ENCODE measurements at regions not wholly inside any gene's neighbourhood (a gene's known extent, or its start where the extent isn't known, plus 50 kb on each side); places are given as distances from the start of the nearest gene placed in this dataset.
"Not testable (repeated sequence)": the region's sequence is repeated elsewhere in the genome, so short reads cannot be mapped to it uniquely, and the experiment has no call there.

GRCh38 chr6:106855117-106855516, 119.4 kb downstream of the CD24 start:
- no peak for DNase-seq

DNA sequence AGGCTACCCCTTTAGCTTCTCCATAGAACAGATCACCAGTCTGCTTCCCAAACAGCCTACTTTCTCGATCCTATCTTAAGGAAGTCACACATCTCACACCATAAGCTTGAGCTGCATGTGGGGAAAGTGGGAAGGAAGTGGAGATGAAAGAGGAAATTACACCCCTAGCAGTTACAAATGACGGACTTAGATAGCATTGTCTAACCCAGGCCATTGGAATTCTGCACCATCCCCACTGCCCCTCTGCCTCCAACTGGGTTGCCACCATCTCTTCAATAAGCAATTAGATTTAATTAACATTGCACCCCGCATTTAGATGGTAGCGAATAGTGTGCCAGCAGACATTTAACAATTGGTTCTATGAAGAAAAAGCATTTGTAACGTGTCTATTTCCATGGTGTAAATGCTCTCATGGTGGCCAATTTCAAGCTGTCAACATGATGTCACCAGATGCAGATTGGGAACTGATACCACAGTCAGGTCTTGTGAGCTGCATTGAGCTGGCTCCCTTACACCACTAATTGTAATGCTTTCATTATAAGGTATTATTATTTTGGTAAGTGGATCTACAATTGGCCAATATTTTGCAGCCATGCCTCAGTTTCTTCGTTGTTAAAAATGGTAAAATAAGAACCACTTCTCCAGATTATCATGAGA, 124.7 kb downstream of the CD24 start:
- no peak for DNase-seq

DNA sequence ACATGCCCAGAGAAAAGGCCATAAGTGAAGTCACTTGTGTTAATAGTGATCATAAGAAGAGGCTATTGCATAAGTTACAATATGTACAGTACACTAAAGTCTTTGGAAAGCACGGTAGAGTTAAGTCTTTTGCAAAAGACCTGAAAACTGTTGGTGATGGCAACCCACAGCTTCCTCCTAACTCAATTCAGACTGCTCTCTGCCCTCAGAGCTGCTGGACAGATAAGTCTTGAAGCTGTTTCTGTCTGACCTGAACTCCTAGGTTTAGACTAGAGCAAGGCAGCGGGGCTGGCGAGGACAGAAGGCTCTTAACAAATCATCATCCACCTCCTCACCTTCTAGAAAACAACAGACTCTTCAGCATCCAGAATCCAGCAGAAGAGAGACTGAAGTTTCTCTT, 125.4 kb downstream of the CD24 start:
- DNase-seq = no peak

DNA sequence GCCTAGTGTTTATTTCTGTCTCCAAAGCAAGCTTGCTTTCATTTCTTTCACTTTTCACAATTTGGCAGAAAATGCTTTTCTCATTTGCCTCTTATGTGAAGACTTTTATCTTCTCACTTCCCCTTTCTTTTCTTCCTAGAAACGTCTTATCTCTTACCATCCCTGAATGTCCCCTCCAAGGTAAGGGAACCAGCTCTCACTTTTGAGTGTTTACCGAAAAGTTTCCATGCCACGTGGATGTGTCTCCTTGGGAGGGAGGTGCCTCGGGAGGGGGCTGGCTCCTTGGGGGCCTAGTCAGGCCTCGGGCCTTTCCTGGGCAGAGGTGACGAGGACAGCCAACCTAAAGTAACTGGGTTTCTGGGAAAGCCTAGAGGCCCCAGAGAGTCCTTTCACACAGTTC, 127.4 kb downstream of the CD24 start:
- DNase-seq = no peak

DNA sequence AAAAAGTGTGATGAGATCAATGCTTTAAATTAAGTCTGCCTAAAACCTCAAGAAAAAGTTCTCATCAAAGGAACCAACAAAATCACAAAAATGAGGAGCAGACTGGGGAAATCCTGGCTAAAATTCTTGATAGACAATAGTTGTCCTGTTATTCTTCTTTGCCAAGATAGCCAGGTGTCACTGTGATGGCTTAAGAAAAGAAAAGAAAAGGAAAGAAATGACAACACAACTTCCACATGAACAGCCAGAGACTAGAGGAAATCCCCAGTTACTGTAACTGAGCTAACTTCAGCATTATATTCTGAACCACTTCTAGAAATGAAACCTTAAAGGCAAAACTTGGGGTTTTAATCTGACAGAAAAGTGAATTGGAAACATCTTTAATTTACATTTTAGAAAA, 129.6 kb downstream of the CD24 start:
- no peak for DNase-seq

DNA sequence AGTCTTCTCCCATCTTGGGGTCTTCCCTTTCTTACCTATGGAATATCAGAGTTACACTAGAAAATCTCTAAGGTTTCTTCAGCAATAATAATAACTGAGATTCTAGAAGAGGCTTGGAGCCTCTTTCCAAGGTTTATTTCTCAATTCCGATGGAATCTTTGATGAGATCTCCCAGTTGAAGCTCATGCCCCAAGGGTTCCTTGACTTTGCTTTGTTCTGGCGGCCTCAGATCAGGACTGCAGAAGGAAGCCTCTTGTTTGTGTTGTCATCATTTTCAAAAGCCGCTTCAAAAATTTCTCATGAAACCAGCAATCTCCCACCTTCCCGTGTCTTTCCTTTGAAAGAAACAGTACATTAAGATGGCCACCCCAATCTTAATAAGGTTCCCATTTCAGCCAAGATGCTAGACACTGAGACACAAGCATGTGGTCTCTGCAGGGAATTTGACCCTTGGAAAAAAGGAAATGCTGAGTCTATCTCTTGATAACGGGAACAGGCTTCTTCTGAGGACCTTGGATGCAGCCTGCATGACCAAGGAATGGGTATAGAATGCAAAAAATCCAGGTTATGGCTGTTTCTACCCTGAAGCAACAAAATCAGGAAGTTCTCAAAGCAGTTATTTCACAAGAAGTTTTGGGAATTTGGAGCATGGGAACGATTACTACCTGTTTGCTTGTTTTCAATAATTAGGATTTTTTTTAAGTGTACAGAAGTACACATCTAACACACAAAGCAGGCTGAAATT, 141.6 kb downstream of the CD24 start:
- DNase-seq = no peak

DNA sequence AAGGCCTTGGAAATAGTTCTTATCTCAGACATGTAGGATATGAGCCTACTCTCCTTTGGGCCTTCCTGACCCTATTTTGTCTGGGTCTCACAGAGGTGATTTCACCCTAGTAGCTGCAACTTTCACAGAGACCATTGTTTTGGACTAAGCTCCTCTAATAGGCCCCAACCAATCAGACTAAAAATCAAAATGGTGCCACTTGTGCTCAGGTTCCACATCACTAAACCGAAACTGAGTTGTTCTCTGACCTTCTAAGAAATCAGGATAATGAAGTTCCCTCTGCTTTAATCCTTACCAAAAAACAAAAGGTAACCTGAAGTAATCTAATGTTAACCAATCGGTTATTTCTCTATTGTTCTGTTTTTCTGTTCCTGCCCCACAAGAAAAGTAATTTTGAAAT, 143.6 kb downstream of the CD24 start:
- DNase-seq = no peak

GRCh38 chr6:106829451-106829850, 145.1 kb downstream of the CD24 start:
- no peak for DNase-seq

GRCh38 chr6:106827081-106827480, 147.4 kb downstream of the CD24 start:
- no peak for DNase-seq

- DNase-seq = no peak
Measured at GRCh38 chr6:106825156-106825555, 149.4 kb downstream of the CD24 start.

GRCh38 chr6:106823732-106824351, 150.7 kb downstream of the CD24 start:
- no peak for DNase-seq

DNA sequence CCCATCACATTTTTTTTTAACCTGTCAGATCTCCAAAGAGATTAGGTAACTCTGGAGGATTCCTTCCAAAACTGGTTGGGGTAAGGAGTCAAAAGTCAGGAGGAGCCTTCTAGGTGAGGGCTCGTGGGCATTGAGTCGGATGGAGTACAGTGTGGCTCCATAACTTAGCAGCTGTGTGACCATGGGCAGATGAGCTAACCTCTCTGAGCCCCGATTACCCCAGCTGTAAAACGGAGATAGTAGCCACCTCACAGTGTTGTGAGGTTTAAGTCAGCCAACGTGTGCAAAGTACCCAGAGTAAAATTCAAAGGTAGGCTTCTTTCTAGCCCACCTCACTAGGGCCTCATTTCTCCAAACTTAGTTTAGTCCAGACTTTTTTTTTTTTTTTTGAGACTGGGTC, 151.5 kb downstream of the CD24 start:
- no peak for DNase-seq

GRCh38 chr6:106820412-106820852, 154.1 kb downstream of the CD24 start:
- no peak for DNase-seq

DNA sequence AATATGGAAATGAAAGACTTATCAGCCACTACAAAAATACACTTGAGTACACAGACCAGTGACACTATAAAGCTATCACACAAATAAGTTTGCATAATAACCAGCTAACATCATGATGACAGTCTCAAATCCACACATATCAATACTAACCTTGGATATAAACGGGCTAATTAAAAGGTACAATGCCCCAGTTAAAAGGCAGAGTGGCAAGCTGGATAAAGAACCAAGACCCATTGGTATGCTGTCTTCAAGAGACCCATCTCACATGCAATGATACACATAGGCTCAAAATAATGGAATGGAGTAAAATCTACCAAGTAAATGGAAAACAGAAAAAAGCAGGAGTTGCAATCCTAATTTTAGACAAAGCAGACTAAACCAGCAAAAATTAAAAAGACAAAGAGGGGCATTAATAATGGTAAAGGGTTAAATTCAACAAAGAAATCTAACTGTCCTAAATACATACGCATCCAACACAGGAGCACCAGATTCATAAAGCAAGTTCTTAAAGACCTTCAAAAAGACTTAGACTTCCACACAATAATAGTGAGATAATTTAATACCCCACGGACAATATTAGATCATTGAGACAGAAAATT, 163.3 kb downstream of the CD24 start:
- no peak for DNase-seq

- no peak for DNase-seq
Measured at GRCh38 chr6:106808758-106809157, 165.8 kb downstream of the CD24 start.

- no peak for DNase-seq
Measured at GRCh38 chr6:106807947-106808611, 166.4 kb downstream of the CD24 start.

DNA sequence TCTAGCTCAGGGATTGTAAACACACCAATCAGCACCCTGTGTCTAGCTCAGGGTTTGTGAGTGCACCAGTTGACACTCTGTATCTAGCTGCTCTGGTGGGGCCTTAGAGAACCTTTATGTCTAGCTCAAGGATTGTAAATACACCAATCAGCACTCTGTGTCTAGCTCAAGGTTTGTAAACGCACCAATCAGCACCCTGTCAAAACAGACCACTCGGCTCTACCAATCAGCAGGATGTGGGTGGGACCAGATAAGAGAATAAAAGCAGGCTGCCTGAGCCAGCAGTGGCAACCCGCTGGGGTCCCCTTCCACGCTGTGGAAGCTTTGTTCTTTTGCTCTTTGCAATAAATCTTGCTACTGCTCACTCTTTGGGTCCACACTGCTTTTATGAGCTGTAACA, 168.3 kb downstream of the CD24 start:
- DNase-seq = not testable (repeated sequence)

- no peak for DNase-seq
Measured at GRCh38 chr6:106805771-106806170, 168.8 kb downstream of the CD24 start.

GRCh38 chr6:106804346-106805335, 169.9 kb downstream of the CD24 start:
- no peak for DNase-seq

DNA sequence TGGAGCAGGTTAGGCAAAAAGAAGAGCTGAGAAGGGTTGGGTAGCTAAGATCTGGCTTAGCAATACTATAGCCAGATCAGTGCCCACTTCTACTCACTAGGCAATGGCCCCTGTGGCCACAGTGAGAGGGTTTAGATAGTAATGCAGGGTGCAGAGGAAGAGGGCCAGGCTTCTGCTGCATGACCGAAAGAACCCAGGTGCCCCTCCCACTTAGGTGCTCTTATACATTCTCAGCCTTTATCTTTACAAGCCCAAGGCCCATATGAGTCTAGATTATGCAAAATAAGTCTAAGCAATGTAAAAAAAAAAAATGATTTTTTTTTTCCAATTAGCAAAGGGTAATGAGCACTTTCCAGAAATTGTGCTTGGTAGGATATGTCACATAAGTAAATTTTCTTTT, 171.3 kb downstream of the CD24 start:
- DNase-seq = no peak

DNA sequence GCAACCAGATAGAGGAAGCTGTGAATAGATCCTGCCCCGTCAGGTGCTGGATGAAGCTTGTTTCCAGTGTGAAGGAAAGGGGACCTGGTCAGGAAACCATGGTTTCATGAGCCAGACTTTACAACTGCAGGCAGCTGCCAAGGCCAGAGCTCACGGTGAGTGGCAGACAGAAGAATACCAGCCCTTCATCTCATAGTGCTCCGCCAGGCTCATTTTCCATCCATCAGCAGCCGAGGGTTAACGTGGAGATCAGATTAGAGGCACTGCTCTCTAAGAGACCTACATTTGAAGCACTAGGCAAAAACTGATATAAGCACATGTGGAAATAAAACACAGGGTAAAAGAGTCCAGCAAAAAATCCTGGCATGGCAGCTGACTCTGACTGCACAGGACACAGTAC, 172.4 kb downstream of the CD24 start:
- DNase-seq = no peak

Measured in hypothalamus (tissue), 51 donors.